Heart left ventricle (tissue), 16 donors: ENCODE measurements at regions not wholly inside any gene's neighbourhood (a gene's known extent, or its start where the extent isn't known, plus 50 kb on each side); places are given as distances from the start of the nearest gene placed in this dataset.

ENCODE experiments used
- ATAC-seq, 4 donors: fragments of 200-7000 bp; cut with Tn5 transposase; one replicate each; pipeline ENCODE4 v1.9.1; 2020 to 2022; ENCODE audit warnings: moderate library complexity in 4 of 4, mild to moderate bottlenecking in 3 of 4, moderate number of reproducible peaks in 1 of 4
- DNase-seq, 5 donors: peaks; one replicate each; pipeline ENCODE4 v3.0.0-alpha.2; 2020
- H3K27ac ChIP-seq, 12 donors: fragments of 200-600 bp; sonication (generic) in 4 of 12; one replicate each; pipeline versions ENCODE4 v1.5.0 to v1.8.0; 2016 to 2022; ENCODE audit warnings: mild to moderate bottlenecking in 2 of 12
- H3K27me3 ChIP-seq, 9 donors: fragments of 200-600 bp; sonication (generic) in 2 of 9; one replicate each; pipeline versions ENCODE4 v1.5.1 to v1.8.0; 2016 to 2022; ENCODE audit warnings: mild to moderate bottlenecking in 3 of 9
- H3K36me3 ChIP-seq, 9 donors: fragments of 200-600 bp; sonication (generic) in 2 of 9; one replicate each; pipeline versions ENCODE4 v1.5.0 to v1.8.0; 2018 to 2022; ENCODE audit warnings: mild to moderate bottlenecking in 2 of 9
- H3K4me1 ChIP-seq, 12 donors: fragments of 200-600 bp; sonication (generic) in 4 of 12; one replicate each; pipeline versions ENCODE4 v1.5.0 to v1.8.0; 2016 to 2022; ENCODE audit warnings: mild to moderate bottlenecking in 3 of 12
- H3K4me3 ChIP-seq, 12 donors: fragments of 200-600 bp; sonication (generic) in 4 of 12; one replicate each; pipeline versions ENCODE4 v1.5.0 to v1.8.0; 2017 to 2022; ENCODE audit warnings: mild to moderate bottlenecking in 9 of 12, moderate library complexity in 4 of 12
- H3K9me3 ChIP-seq, 12 donors: fragments of 200-600 bp; sonication (generic) in 4 of 12; one replicate each; pipeline versions ENCODE4 v1.5.0 to v1.8.0; 2016 to 2022; ENCODE audit warnings: mild to moderate bottlenecking in 1 of 12
- POLR2A ChIP-seq, 2 donors: fragments of 450-650 bp; IDR thresholded peaks; one replicate each; pipeline ENCODE4 v1.6.1; 2017; ENCODE audit warnings: antibody characterized with exemption in 2 of 2, mild to moderate bottlenecking in 2 of 2, moderate library complexity in 2 of 2
- WGBS, 4 donors: extraction: QIAGEN DNeasy Blood & Tissue Kit in 2 of 4; methylation state at CpG; one replicate each; pipeline versions ENCODE4 v1.1.5 to v1.1.7; 2013 to 2018; 5-methylcytosine and 5-hydroxymethylcytosine counted together
- intact Hi-C, 10 donors: fragments of 100-400 bp; cut with DNase I; formaldehyde crosslinking; loops; one replicate each; pipeline versions ENCODE4 v1.11.1 to v1.14.2; 2022
- TF ChIP-seq, protein P1 (sequence below), 12 donors: fragments of 200-600 bp; sonication (generic) in 4 of 12; IDR thresholded peaks; one replicate each; pipeline versions ENCODE4 v1.5.0 to v1.8.0; 2018 to 2022; ENCODE audit warnings: antibody characterized with exemption in 12 of 12, mild to moderate bottlenecking in 5 of 12
- donor health status: ischemic (EF 13 %, LVEDD 7.1; RV severe dilation, severe dysfunction).
- donor health status: healthy with polysubstance abuse.
- donor health status: DM: no; HTN: yes; CAD: no.
- donor health status: DM: no; HTN: no; CAD: no.
- donor health status: ischemic (EF 25% LVEDD 6.9; RV normal size, moderate dysfunction).
- donor health status: ischemic (EF 25% LVEDD 5.7; RV mildly dilated, moderate dysfunction).
- donor health status: healthy.
- donor health status: DM: yes; HTN: yes; CAD: no.
- donor health status: ischemic (EF 35%, LVEDD 5.7; RV mildly dilated, moderate dysfunction).
- donor health status: nonischemic (EF 11% LVEDD 7.7; RV severe dilation, severe dysfunction).
- donor health status: DM: yes; HTN: yes; CAD: no.
- donor health status: PGD.
- donor health status: ischemic (EF 29% LVEDD 5.4; RV normal size, mild dysfunction).
- donor health status: nonischemic (EF 23%, LVEDD 6.1; RV moderate dilation, normal function).

DNA sequence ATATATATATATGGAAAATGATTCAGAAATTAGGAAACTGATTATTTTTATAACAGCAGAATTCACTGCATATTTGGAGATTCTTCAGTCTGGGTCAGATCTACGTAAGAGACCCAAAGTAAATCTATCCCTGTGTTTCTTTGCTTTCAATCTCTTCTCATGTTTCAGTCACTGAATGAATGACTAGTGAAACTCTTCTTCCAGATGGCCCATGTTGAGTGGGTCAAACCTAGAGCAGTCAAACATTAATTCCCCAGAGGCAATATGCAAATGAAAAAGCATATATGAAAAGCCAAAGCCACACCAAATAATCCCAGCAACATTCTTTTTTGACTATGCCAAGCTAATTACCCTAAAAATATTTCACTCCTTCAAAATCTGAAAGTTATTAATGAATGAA lies 317.3 kb downstream of the RBM43 start:
- Histone ChIP-seq H3K27me3 (no peaks in the 10 kb centered on the region), H3K36me3 (no peaks in the 10 kb centered on the region), H3K4me1 (no peaks in the 10 kb centered on the region), H3K4me3 (no peak overlapping the region), H3K9me3 (peaks cover 0 to under 1% (median 0%) of the 10 kb centered on the region in 12 donors), H3K27ac (no peak overlapping the region)
- DNase-seq (no peak), ATAC-seq (no peak)
- 83 to 92% (median 89%) methylated on average over 1 of the region's 1 CpG for WGBS, 4 donors
- TF ChIP-seq, protein P1, sequence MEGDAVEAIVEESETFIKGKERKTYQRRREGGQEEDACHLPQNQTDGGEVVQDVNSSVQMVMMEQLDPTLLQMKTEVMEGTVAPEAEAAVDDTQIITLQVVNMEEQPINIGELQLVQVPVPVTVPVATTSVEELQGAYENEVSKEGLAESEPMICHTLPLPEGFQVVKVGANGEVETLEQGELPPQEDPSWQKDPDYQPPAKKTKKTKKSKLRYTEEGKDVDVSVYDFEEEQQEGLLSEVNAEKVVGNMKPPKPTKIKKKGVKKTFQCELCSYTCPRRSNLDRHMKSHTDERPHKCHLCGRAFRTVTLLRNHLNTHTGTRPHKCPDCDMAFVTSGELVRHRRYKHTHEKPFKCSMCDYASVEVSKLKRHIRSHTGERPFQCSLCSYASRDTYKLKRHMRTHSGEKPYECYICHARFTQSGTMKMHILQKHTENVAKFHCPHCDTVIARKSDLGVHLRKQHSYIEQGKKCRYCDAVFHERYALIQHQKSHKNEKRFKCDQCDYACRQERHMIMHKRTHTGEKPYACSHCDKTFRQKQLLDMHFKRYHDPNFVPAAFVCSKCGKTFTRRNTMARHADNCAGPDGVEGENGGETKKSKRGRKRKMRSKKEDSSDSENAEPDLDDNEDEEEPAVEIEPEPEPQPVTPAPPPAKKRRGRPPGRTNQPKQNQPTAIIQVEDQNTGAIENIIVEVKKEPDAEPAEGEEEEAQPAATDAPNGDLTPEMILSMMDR (IDR thresholded peaks at IDR 0.05): no peak
- TF ChIP-seq POLR2A (IDR thresholded peaks at IDR 0.05): no peak
- intact Hi-C loops: no loop called here

DNA sequence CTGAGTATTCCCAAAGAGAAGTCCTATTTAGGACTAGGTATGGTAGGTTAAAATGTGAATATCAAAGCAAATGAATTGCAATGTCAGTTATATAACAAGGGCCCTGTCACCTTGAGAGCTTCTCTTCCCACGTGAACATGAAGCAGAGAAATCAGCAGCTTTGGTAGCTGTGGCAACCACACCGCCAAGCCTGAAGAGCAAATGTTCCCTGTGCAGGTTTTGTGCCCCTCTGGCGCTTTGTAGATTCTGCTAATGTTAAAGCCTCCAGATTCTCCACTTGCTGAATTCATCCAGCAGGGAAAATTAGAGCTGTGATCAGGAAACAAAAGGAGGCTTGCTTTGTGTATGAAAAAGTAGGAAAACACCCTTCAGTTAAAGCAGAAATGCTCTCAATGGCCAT lies 322.6 kb downstream of the RBM43 start:
- 70 to 76% (median 75%) methylated on average over 3 of the region's 3 CpGs for WGBS, 4 donors
- no peaks in the 10 kb centered on the region for H3K36me3 ChIP-seq
- no peak for ATAC-seq
- no peak overlapping the region for H3K27ac ChIP-seq
- no peaks in the 10 kb centered on the region for H3K4me1 ChIP-seq
- no peak overlapping the region for H3K4me3 ChIP-seq
- no peaks in the 10 kb centered on the region for H3K9me3 ChIP-seq
- peaks cover 0 to 3% (median 0%) of the 10 kb centered on the region in 9 donors for H3K27me3 ChIP-seq
- intact Hi-C loops: no loop called here
- DNase-seq: no peak
- TF ChIP-seq, protein P1 (IDR thresholded peaks at IDR 0.05): no peak
- no peak for TF ChIP-seq POLR2A (IDR thresholded peaks at IDR 0.05)

DNA sequence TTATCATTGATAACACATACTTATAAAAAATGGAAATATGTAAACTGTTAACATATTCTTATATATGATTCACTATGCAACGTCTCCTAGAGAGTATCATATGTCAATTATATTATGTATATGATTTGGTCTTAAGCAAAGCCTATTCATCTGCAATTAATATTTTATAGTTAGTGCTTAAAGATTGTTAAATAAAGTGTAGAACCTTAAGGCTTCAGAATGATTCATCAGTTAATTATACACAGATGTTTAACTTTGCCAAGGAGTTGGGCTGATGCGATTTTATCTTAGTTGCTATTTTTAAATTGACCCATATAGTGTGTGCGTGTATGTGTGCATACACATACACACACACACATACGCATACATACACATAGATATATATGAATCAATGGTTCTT lies 323.1 kb downstream of the RBM43 start:
- Histone ChIP-seq H3K27ac (no peak overlapping the region), H3K4me1 (no peaks in the 10 kb centered on the region), H3K9me3 (no peaks in the 10 kb centered on the region), H3K27me3 (peaks cover 0 to 3% (median 0%) of the 10 kb centered on the region in 9 donors), H3K4me3 (no peak overlapping the region), H3K36me3 (no peaks in the 10 kb centered on the region)
- WGBS, 4 donors: 64 to 72% (median 68%) methylated on average over 4 of the region's 4 CpGs
- no peak for DNase-seq
- no peak for TF ChIP-seq POLR2A (IDR thresholded peaks at IDR 0.05)
- intact Hi-C loops: no loop called here
- no peak for ATAC-seq

DNA sequence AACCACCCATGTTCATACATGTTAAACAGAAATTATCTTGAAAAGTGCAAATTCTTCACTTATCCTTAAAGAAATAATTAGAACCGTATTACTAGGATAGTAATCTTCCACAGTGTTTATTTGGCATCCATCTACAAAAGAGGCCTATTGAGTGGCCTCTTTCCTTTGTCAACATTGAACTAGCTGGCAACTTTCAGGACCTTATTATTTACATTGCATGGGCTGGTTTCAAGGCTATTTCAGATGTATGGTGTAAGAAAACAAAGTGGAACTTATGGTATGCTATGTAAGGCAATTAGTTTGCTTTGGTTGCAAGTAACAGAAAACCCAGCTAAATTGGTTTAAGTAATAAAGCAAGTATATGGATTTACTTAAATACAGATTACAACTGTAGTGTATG lies 324.6 kb downstream of the RBM43 start:
- Histone ChIP-seq H3K36me3 (no peaks in the 10 kb centered on the region), H3K27me3 (peaks cover 0 to 3% (median 0%) of the 10 kb centered on the region in 9 donors), H3K9me3 (no peaks in the 10 kb centered on the region), H3K4me1 (no peaks in the 10 kb centered on the region), H3K27ac (no peak overlapping the region), H3K4me3 (no peak overlapping the region)
- WGBS, 4 donors: 56 to 67% (median 58%) methylated on average over 1 of the region's 1 CpG
- TF ChIP-seq, protein P1 (IDR thresholded peaks at IDR 0.05): no peak
- no peak for TF ChIP-seq POLR2A (IDR thresholded peaks at IDR 0.05)
- intact Hi-C loops: no loop called here
- ATAC-seq (no peak), DNase-seq (no peak)

DNA sequence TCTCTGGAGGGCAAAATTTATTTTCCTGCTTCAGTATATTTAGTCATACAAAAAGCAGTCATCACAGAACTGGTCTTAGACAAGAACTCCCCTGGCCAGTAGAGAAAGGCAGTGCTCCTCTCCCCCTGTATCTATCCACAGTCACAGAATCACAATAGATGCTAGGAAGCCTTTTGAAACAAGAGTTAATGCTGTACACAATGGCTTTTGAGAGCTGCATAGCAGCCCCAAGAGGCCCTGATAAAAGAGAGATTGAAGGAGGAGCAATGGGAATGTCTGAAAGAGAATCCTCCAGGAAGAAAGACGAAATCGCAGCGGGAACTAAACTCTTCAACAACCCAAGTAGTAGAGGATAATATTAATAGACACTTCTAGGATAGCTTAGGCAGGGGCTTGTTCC lies 330.2 kb downstream of the RBM43 start:
- TF ChIP-seq POLR2A (IDR thresholded peaks at IDR 0.05): no peak
- TF ChIP-seq, protein P1 (IDR thresholded peaks at IDR 0.05): no peak
- DNase-seq (no peak), ATAC-seq (no peak)
- Histone ChIP-seq H3K36me3 (no peaks in the 10 kb centered on the region), H3K4me3 (no peak overlapping the region), H3K27ac (no peak overlapping the region), H3K4me1 (no peaks in the 10 kb centered on the region), H3K9me3 (no peaks in the 10 kb centered on the region), H3K27me3 (peaks cover 0 to 3% (median 0%) of the 10 kb centered on the region in 9 donors)
- intact Hi-C loops: no loop called here
- 81 to 87% (median 85%) methylated on average over 3 of the region's 3 CpGs for WGBS, 4 donors
